ENCODE measurements at regions not wholly inside any gene's neighbourhood (a gene's known extent, or its start where the extent isn't known, plus 50 kb on each side); places are given as distances from the start of the nearest gene placed in this dataset.

DNA sequence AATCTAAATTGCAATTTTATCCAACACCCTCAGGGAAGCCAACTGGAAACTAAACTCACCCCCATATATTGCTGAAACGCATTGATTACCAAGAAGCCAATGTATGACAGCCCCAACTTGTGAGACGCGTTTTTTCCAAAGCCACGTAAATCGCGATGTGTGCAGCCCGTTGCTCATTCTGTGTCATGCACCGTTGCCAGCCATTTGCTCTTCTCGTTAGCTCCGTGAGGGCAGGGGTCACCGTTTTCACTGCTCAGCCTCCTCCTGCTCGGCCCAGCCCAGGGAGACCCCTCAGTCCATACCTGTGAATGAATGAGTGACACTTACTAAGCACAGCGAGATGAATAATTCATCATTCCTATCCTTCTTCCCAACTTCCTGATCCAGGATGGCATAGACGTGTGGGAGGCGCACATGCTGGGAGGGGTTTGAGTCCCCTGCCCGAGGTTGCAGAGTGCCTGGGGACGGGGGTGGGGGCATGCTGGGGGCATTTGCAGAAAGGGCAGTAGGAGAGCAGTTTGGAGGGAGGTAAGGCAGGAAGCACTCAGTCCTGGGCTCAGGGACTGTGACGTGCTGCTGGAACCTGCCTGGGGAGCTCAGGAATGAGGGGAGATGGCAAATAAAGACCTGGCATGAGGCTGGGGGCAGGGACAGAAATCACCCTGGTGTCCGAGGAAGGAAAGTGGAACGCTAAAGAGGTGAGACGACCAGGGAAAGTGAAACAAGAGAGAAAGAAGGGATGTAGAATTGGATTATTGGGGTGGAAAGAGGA is 104.2 kb upstream of the SDK1 start:
- DNase-seq: no peak

- no peak for DNase-seq
These were observed 103.4 kb upstream of the SDK1 start for GRCh38 chr7:3197567-3198213.

GRCh38 chr7:3198316-3198715 is 102.7 kb upstream of the SDK1 start:
- DNase-seq: no peak

GRCh38 chr7:3200504-3200903 is 100.5 kb upstream of the SDK1 start:
- peak; percentile 29 for DNase-seq

DNA sequence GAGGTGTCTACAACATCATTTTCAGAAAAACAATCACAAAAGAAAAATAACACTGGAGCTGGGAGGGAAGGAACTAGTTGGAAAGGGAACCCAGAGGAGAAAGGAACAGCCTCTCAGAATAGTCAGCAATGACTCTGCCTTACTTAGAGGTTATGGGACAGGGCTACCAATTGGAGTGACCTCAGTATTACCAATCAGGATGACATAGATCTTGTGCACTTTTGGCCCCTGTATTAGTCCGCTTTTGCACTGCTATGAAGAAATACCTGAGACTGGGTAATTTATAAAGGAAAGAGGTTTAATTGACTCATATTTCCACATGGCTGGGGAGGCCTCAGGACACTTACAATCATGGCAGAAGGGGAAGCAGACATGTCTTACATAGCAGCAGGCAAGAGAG is 99.7 kb upstream of the SDK1 start:
- no peak for DNase-seq

DNA sequence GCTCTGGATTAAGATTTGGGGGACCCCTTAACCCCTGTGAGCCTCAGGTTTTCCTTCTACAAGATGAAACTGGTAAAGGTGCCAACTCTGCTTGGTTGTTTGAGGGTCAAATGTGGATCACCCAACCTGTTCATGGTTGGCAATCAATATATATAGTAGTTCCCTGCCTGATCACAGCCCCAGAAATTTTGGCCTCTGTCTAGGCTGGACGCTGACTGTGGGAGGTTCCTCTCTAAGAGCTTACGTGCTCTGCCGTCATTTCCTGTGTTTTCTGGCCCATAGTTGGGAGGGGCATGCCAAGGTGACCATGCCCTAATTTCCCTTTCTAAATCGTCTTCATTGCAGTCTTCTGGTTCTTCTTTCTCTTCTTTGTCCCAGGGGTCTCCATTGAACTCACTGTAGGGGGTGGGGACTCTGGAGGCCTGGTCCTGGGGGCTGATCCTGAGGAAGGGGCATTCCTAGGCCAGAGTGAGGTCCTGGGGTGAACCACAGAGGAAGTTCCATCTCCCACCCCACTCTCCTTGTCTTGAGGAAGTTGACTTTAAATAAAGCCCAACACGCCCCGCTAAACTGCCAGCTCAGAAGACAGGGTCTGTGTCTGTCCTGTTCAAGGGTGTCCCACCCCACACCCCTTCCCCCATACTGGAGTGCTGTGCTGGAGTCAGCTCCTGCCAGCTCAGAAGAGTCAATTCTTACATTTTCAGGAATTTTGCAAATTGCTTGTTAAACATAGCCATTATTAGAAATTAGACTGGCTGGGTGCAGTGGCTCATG is 98.9 kb upstream of the SDK1 start:
- no peak for DNase-seq

DNA sequence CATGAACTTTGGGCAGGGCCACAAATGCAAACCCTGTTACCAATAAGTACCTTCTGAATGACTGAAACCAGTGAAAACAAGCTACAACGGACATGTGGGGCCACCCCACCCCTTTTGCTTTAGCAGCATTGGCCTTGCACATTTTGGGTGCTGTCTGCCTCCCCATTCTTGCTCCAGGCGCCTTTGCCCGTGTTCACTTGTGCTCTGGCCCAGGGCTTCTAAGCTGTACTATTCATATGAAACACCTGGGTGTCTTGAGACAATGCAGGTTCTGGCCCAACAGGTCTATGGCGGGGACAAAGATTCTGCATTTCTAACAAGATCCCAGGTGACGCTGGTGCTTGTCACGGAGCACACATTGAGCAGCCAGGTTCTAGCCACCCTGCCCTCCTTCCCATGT is 96.5 kb upstream of the SDK1 start:
- no peak for DNase-seq

GRCh38 chr7:3206101-3206500 is 95.0 kb upstream of the SDK1 start:
- DNase-seq: no peak

DNA sequence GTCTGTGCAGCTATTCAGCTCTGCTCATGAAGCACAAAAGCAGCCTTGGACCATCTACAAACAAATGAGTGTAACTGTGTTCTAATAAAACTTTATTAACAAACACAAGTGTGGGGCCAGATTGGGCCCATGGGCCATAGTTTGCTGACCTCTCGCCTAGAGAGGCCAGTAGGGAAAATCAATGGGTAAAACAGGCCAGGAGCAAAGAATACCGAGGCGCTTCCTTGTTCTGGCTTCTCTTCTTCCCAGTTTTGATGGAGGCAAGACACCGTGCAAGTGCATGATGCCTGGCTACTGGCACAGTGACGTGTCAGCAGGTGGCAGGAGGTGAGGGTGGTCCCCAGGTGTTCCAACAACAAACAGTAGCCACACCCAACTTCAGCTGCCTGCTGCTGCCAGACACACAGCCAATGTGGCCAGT is 94.3 kb upstream of the SDK1 start:
- no peak for DNase-seq

DNA sequence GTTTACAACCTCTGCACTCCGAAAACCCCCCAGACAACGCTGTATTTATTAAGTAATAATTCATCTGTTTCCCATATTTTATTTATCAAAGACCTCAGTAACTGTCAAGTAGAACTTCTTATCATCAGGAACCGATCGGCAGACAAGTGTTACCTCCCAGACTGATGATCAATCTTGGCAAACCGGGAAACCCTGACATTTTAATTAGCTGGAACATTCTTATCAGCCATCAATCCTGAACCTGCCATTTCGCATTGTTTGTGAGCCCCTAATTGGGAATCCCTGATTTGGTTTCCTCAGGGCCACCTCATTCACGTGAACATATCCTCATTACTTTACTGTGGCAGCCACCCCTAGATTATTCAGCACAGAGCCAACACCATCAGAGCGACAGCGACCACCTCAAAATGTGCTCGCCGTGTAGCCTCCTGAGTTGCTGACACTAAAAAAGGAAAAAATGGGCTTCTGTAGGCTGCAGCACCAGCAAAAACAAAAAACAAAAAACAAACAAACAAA is 93.6 kb upstream of the SDK1 start:
- DNase-seq: no peak

- DNase-seq: no peak
These were observed 90.5 kb upstream of the SDK1 start for GRCh38 chr7:3210531-3210930.

DNA sequence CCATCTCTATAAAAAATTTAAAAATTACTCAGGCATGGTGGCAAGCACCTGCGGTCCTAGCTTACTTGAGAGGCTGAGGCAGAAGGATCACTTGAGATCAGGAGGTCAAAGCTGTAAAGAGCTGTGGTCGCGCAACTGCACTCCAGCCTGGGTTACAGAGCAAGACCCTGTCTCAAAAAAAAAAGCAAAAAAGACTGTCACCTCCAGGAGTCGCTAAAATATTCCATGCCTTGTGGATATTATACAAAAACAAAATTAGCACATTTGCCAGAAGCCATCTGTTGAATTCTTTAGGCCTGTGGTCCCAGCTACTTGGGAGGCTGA is 87.0 kb upstream of the SDK1 start:
- DNase-seq: no peak

GRCh38 chr7:3215624-3216585 is 85.1 kb upstream of the SDK1 start:
- DNase-seq: no peak

DNA sequence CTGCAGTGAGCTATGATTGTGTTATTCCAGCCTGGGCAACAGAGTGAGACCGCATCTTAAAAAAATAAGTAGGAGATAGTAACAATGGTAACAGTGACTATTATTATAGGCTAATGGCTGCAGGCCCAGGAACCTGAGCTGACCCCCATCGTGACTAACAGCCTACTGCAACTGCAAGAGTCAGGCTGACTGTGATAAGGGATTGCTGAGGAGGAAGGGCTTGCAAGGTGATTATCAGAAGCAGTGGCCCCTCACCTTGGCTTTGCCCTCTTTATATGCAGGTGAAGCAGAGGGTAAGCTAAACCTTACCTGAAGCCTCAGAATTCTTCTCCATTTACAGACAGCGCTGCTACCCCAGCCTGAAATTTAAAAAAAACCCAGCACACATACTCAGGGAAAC is 83.9 kb upstream of the SDK1 start:
- no peak for DNase-seq

GRCh38 chr7:3218411-3219225 is 82.4 kb upstream of the SDK1 start:
- DNase-seq: no peak

- DNase-seq: no peak
These were observed 71.1 kb upstream of the SDK1 start for GRCh38 chr7:3229904-3230470.

DNA sequence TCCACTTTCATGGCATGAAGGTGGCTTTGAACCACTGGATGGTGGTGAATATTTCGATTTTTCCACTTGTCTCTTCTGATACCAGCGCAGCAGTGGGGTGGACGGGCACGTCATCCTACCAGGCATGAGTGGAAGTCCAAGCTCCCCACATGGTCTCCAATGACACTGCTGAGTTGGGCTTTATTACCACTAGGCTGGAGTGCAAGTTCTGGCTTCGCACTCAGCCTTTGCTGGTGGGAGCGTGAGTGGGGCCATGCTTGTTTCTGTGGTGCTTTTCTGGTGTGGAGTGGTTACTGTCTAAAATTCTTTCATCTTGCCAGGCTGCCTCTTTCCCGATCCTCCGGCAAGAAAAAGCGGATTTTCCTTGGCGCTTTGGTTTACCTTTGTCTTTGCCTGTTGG is 70.1 kb upstream of the SDK1 start:
- DNase-seq: no peak

- DNase-seq: no peak
These were observed 68.8 kb upstream of the SDK1 start for GRCh38 chr7:3232228-3232627.

DNA sequence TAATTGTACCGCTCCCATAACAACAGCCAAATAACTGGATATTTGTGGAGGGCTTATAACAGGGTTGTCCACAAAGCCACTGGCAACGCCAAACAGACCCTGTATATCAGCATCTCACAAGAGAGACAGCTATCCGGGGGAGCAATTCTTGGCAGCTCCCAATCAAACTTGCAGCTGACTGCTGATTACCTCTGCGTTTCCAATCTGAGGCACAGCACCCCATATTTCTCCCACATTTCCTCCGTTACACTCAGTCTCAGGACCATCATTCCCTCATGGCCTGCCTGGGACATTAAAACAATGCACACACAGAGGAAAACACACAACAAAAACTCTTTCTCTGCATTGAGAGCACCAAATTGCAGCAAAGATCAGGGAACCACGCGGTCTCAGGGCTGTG is 67.8 kb upstream of the SDK1 start:
- no peak for DNase-seq

DNA sequence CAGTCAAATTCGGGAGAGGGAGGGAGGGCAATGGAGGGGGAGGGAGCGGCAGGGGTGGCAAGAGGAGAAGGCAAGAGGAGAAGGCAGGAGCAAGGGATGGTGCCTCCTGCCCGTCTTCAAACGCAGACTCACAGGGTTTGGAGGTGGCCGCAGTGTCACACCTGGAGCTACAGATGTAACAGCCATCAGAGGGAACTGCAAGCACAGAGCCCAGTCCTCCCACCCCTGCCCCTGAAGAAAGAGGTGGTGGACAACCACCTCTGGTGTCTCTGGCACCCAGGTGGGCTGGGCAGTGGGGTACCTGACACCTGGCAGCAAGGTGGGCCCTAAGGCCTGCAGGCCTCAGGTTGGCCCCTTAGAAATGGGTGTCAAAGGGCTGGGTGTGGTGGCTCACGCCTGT is 67.0 kb upstream of the SDK1 start:
- no peak for DNase-seq

GRCh38 chr7:3234851-3235250 is 66.2 kb upstream of the SDK1 start:
- no peak for DNase-seq

DNA sequence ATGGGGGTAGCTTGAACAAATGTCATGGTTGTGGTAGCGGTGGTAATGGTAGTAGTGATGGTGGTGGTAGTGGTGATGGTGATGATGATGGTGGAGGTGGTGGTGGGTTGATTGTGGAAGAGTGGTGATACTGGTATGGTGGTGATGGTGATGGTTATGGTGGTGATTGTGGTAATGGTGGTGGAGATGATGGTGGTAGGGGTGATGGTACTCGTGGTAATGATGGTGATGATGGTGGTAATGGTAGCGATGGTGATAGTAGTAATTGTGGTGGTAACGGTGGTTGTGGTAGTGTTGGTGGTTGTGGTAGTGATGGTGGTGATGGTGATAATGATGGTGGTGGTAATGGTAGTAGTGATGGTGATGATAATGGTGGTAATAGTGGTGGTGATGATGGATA is 65.7 kb upstream of the SDK1 start:
- DNase-seq: no peak
